IPS-20b (cell line): ENCODE measurements at regions not wholly inside any gene's neighbourhood (a gene's known extent, or its start where the extent isn't known, plus 50 kb on each side); places are given as distances from the start of the nearest gene placed in this dataset.

Experiments
- H3K27ac ChIP-seq: one replicate; pipeline ENCODE4 v1.5.1; 2013; ENCODE audit warnings: low read length
- H3K27me3 ChIP-seq: 2 replicates; pipeline ENCODE4 v1.6.1; 2013; ENCODE audit warnings: mild to moderate bottlenecking, low read length, inconsistent platforms; ENCODE audit not compliant: insufficient read depth
- H3K36me3 ChIP-seq: 2 replicates; pipeline ENCODE4 v1.6.1; 2013; ENCODE audit warnings: low read depth, mild to moderate bottlenecking, inconsistent platforms, low read length, moderate library complexity; ENCODE audit not compliant: insufficient read depth
- H3K4me1 ChIP-seq: 2 replicates; pipeline ENCODE4 v1.6.1; 2013; ENCODE audit warnings: mild to moderate bottlenecking, control low read depth, inconsistent platforms, low read length, moderate library complexity; ENCODE audit not compliant: insufficient read depth
- H3K4me3 ChIP-seq: 2 replicates; pipeline ENCODE4 v1.5.1; 2013; ENCODE audit warnings: mild to moderate bottlenecking, low read length, inconsistent platforms
- H3K9ac ChIP-seq: 2 replicates; pipeline ENCODE4 v1.6.1; 2013; ENCODE audit warnings: low read depth, mild to moderate bottlenecking, inconsistent platforms, low read length, moderate library complexity
- H3K9me3 ChIP-seq: 2 replicates; pipeline ENCODE4 v1.6.1; 2013; ENCODE audit warnings: mild to moderate bottlenecking, low read depth, low read length, inconsistent platforms; ENCODE audit not compliant: insufficient read depth

- Histone ChIP-seq H3K4me1 (peaks cover 30% of the 10 kb centered on the region), H3K27ac (no peak overlapping the region), H3K9ac (peak overlapping the region; percentile 26; the same call in 1 of the 2 replicates), H3K36me3 (no peaks in the 10 kb centered on the region), H3K27me3 (no peaks in the 10 kb centered on the region), H3K9me3 (no peaks in the 10 kb centered on the region), H3K4me3 (peak overlapping the region; percentile 6)
Measured at GRCh38 chr19:31074199-31075125, 274.8 kb downstream of the TSHZ3 start.

DNA sequence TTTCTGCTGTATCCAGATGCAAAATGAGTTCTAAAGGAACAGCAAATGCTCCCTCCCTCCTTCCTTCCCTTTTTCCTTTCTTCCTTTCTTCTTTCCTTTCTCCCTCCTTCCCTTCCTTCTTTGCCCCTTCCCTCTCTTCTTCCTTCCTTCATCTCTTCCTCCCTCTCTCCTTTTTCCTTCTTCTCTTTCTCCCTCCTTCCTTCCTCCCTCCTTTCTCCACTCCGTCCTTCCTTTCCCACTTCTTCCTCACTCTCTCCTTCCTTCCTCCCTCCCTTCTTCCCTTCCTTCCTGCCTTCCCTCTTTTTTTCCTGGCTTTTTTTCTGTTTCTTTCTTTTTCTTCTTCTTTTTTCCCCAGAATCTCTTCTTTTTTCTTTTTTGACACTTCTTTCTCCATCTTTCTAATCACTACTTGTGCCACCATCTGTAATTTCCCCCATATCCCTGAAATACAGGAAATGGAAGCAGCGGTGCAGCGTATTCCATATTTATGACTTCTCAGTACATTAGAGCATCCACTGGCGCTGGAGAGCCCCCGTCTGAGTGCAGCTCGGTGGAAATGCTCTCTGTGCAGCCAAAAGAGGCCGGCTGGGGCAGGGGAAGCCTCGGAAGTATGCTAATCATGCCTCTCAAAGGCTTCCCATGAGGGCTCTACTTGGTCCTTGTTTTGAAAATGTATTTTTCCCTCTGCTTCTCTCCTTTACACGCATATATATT lies 275.6 kb downstream of the TSHZ3 start:
- H3K9ac ChIP-seq: peak overlapping the region; percentile 26; the same call in 1 of the 2 replicates
- no peaks in the 10 kb centered on the region for H3K27me3 ChIP-seq
- H3K4me1 ChIP-seq: peaks cover 30% of the 10 kb centered on the region
- no peaks in the 10 kb centered on the region for H3K36me3 ChIP-seq
- H3K4me3 ChIP-seq: peak overlapping the region; percentile 6; the same call in 1 of the 2 replicates
- H3K27ac ChIP-seq: no peak overlapping the region
- no peaks in the 10 kb centered on the region for H3K9me3 ChIP-seq

GRCh38 chr19:31072451-31072850 lies 276.8 kb downstream of the TSHZ3 start:
- no peaks in the 10 kb centered on the region for H3K36me3 ChIP-seq
- peaks cover 30% of the 10 kb centered on the region for H3K4me1 ChIP-seq
- H3K4me3 ChIP-seq: no peak overlapping the region
- H3K27me3 ChIP-seq: no peaks in the 10 kb centered on the region
- no peaks in the 10 kb centered on the region for H3K9me3 ChIP-seq
- H3K9ac ChIP-seq: no peak overlapping the region
- no peak overlapping the region for H3K27ac ChIP-seq

DNA sequence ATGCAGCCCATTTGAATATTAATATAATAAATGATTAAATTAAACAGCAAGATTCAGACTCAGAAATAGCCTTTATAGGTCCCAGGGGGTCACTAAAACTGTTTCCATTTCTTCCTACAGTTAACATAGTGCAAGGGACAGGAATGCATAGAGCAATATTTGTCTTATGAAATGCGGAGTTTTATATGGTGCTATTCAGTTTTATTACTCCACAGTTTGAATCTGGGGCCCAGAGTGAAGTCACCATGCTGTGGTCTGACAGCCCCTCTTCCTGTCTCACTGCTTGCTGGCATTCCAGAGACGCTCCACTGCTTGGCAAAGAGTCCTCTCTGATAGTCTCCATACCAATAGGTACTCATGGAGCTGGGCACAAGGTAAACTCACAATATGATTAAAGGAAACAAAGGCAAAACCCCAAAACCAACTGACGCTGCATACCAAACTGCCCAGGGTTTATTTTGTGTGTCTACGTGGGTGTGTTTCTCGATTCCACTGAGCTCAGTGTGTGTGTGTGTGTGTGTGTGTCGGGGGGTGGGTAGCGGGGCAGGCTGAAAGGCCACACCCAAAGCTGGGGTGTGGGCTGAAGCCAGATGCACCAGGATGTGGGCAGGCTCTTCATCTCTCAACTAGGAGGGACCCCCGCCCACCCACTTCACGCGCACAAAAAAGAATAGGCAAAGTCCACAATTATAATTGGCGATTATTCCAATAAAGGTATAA lies 277.9 kb downstream of the TSHZ3 start:
- H3K4me3 ChIP-seq: no peak overlapping the region
- H3K9me3 ChIP-seq: no peaks in the 10 kb centered on the region
- no peak overlapping the region for H3K27ac ChIP-seq
- no peaks in the 10 kb centered on the region for H3K27me3 ChIP-seq
- no peaks in the 10 kb centered on the region for H3K36me3 ChIP-seq
- H3K9ac ChIP-seq: no peak overlapping the region
- H3K4me1 ChIP-seq: peaks cover 34% of the 10 kb centered on the region

- no peak overlapping the region for H3K27ac ChIP-seq
- H3K4me1 ChIP-seq: peaks cover 25% of the 10 kb centered on the region
- H3K9me3 ChIP-seq: no peaks in the 10 kb centered on the region
- no peak overlapping the region for H3K4me3 ChIP-seq
- H3K9ac ChIP-seq: no peak overlapping the region
- no peaks in the 10 kb centered on the region for H3K36me3 ChIP-seq
- H3K27me3 ChIP-seq: no peaks in the 10 kb centered on the region
Measured at GRCh38 chr19:31070146-31071065, 278.8 kb downstream of the TSHZ3 start.

DNA sequence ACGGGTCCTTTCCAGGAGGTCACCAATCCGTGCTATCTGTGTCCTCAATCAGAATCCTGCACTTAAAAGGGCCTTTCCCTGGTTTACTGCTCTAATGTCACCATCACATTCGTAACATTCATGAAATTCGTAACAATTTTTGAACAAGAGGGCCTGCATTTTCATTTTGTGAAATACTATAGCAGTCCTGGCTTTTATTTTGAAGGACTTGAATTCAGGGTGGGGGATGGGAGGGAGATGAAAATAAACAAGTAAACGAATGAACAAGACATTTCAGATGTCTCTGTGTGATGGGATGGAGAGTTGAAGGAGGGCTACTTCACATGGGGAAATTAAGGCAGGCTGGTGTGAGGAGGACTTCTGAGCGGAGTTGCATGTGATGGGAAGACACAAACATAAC lies 281.0 kb downstream of the TSHZ3 start:
- peaks cover 9% of the 10 kb centered on the region; the same call in 1 of the 2 replicates for H3K4me1 ChIP-seq
- no peak overlapping the region for H3K9ac ChIP-seq
- no peak overlapping the region for H3K27ac ChIP-seq

DNA sequence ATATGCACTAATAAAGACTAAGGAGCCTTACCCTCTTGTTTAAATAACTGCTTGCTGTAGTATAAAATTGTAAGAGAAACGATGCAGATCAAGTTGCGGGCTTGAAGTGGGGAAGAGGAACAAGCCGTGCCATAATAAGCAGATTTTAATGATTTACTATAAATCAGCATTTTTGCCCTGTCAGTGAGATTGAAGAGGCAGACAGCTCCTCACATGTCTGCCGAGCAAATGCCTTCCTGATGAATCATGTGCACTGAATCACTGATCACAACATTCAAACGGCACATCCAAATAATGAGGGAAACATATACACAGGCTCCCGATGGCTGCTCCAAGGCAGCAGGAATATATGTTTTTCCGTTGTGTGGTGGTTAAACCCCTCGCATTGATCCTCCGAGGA lies 282.9 kb downstream of the TSHZ3 start:
- H3K36me3 ChIP-seq: no peaks in the 10 kb centered on the region
- peaks cover 9% of the 10 kb centered on the region; the same call in 1 of the 2 replicates for H3K4me1 ChIP-seq
- no peaks in the 10 kb centered on the region; the same call in 1 of the 2 replicates for H3K9me3 ChIP-seq
- no peak overlapping the region for H3K4me3 ChIP-seq
- H3K27me3 ChIP-seq: no peaks in the 10 kb centered on the region
- H3K9ac ChIP-seq: no peak overlapping the region
- no peak overlapping the region for H3K27ac ChIP-seq

More for the DNA sequence above, 281.0 kb downstream of the TSHZ3 start:
- Histone ChIP-seq H3K9me3 (no peaks in the 10 kb centered on the region; the same call in 1 of the 2 replicates), H3K27me3 (no peaks in the 10 kb centered on the region), H3K4me3 (no peak overlapping the region), H3K36me3 (no peaks in the 10 kb centered on the region)

GRCh38 chr19:31064491-31064890 lies 284.7 kb downstream of the TSHZ3 start:
- Histone ChIP-seq H3K27me3 (no peaks in the 10 kb centered on the region), H3K4me3 (no peak overlapping the region), H3K9me3 (peaks cover 4% of the 10 kb centered on the region), H3K4me1 (0 out of 2 replicates have a peak, but pooled peaks cover 4% of the 10 kb centered on the region), H3K27ac (no peak overlapping the region), H3K9ac (no peak overlapping the region), H3K36me3 (no peaks in the 10 kb centered on the region)

- no peaks in the 10 kb centered on the region for H3K27me3 ChIP-seq
- H3K4me1 ChIP-seq: no peaks in the 10 kb centered on the region
- no peaks in the 10 kb centered on the region for H3K36me3 ChIP-seq
- no peak overlapping the region for H3K9ac ChIP-seq
- H3K9me3 ChIP-seq: peaks cover 4% of the 10 kb centered on the region
- no peak overlapping the region for H3K4me3 ChIP-seq
- H3K27ac ChIP-seq: no peak overlapping the region
Measured at GRCh38 chr19:31058676-31059340, 290.4 kb downstream of the TSHZ3 start.

- Histone ChIP-seq H3K9ac (no peak overlapping the region), H3K9me3 (peaks cover 4% of the 10 kb centered on the region; the same call in 1 of the 2 replicates), H3K27ac (no peak overlapping the region), H3K4me3 (no peak overlapping the region), H3K36me3 (no peaks in the 10 kb centered on the region), H3K4me1 (no peaks in the 10 kb centered on the region), H3K27me3 (no peaks in the 10 kb centered on the region)
Measured at GRCh38 chr19:31057476-31057875, 291.8 kb downstream of the TSHZ3 start.
